Body of pancreas (tissue), 4 donors: ENCODE measurements at regions not wholly inside any gene's neighbourhood (a gene's known extent, or its start where the extent isn't known, plus 50 kb on each side); places are given as distances from the start of the nearest gene placed in this dataset.
"Not testable (repeated sequence)": the region's sequence is repeated elsewhere in the genome, so short reads cannot be mapped to it uniquely, and the experiment has no call there.

Experiments used
- ATAC-seq: fragments of 150-250 bp; one replicate; pipeline ENCODE4 v1.9.1; 2016
- DNase-seq, 4 donors: peaks; one replicate each; pipeline ENCODE4 v3.0.0-alpha.2; 2019
- H3K27ac ChIP-seq, 4 donors: fragments of 200-600 bp; sonication (generic); 1 replicate in 3 of 4; 2 replicates in 1 of 4; pipeline versions ENCODE4 v1.5.1 to v1.6.1; 2016 to 2019; ENCODE audit warnings: mild to moderate bottlenecking in 1 of 4, mixed read lengths in 1 of 4, moderate library complexity in 1 of 4
- H3K27me3 ChIP-seq, 2 donors: fragments of 200-600 bp; sonication (generic); one replicate each; pipeline ENCODE4 v1.6.0; 2016; ENCODE audit warnings: mild to moderate bottlenecking in 1 of 2
- H3K36me3 ChIP-seq, 2 donors: fragments of 200-600 bp; sonication (generic); replicated peaks in 1 of 2; 2 replicates each; pipeline ENCODE4 v1.5.1; 2016; ENCODE audit warnings: low read depth in 2 of 2; ENCODE audit not compliant: insufficient read depth in 1 of 2
- H3K4me1 ChIP-seq: fragments of 200-600 bp; sonication (generic); one replicate; pipeline ENCODE4 v1.6.0; 2016
- H3K4me3 ChIP-seq, 2 donors: fragments of 200-600 bp; sonication (generic); 1 replicate in 1 of 2; 2 replicates in 1 of 2; pipeline ENCODE4 v1.5.1; 2016 to 2019
- H3K9me3 ChIP-seq, 3 donors: fragments of 200-600 bp; sonication (generic); 1 replicate in 2 of 3; 2 replicates in 1 of 3; pipeline ENCODE4 v1.5.1; 2016
- CTCF ChIP-seq, 7 experiments: fragments of 450-650 bp in 4 of 7; fragments of 200-600 bp in 3 of 7; sonication (generic) in 3 of 7; IDR thresholded peaks; one replicate each; pipeline ENCODE4 v1.5.1; 2016 to 2019; ENCODE audit warnings: antibody characterized with exemption in 7 of 7
- POLR2A ChIP-seq, 3 donors: fragments of 450-650 bp; IDR thresholded peaks; one replicate each; pipeline ENCODE4 v1.6.1; 2016; ENCODE audit warnings: antibody characterized with exemption in 3 of 3, mild to moderate bottlenecking in 2 of 3
- WGBS, 2 donors: methylation state at CpG; one replicate each; pipeline ENCODE4 v1.1.5; 2017; 5-methylcytosine and 5-hydroxymethylcytosine counted together
- intact Hi-C: fragments of 100-400 bp; cut with DNase I; formaldehyde crosslinking; loops from one replicate; pipeline ENCODE4 v1.15.1; 2023

GRCh38 chr3:175940243-175940642 is 1081.1 kb downstream of the NAALADL2 start:
- ATAC-seq = no peak
- 88 to 95% methylated on average over 5 of the region's 5 CpGs for WGBS, 2 donors
- intact Hi-C loops = no loop called here

GRCh38 chr3:175937367-175937766 is 1078.2 kb downstream of the NAALADL2 start:
- DNase-seq, H3K4me1 ChIP-seq, ATAC-seq: not testable (repeated sequence)

More at GRCh38 chr3:175940243-175940642, 1081.1 kb downstream of the NAALADL2 start:
- Histone ChIP-seq H3K4me1 (peaks cover 3% of the 10 kb centered on the region), H3K36me3 (no peaks in the 10 kb centered on the region), H3K27me3 (no peaks in the 10 kb centered on the region), H3K27ac (no peak overlapping the region), H3K4me3 (no peak overlapping the region), H3K9me3 (no peaks in the 10 kb centered on the region)
- TF ChIP-seq POLR2A (IDR thresholded peaks at IDR 0.05) = no peak
- TF ChIP-seq CTCF (IDR thresholded peaks at IDR 0.05) = no peak
- DNase-seq = no peak

GRCh38 chr3:175932586-175932985 is 1073.5 kb downstream of the NAALADL2 start:
- ATAC-seq (no peak), DNase-seq (no peak)
- TF ChIP-seq CTCF (IDR thresholded peaks at IDR 0.05) = no peak
- TF ChIP-seq POLR2A (IDR thresholded peaks at IDR 0.05) = no peak
- no peaks in the 10 kb centered on the region for H3K9me3 ChIP-seq
- H3K4me3 ChIP-seq = no peak overlapping the region
- no peak overlapping the region for H3K27ac ChIP-seq
- no peaks in the 10 kb centered on the region for H3K27me3 ChIP-seq
- H3K4me1 ChIP-seq = no peaks in the 10 kb centered on the region
- intact Hi-C loops = no loop called here
- H3K36me3 ChIP-seq = no peaks in the 10 kb centered on the region

More at GRCh38 chr3:175937367-175937766, 1078.2 kb downstream of the NAALADL2 start:
- intact Hi-C loops, H3K27ac ChIP-seq, H3K27me3 ChIP-seq, H3K36me3 ChIP-seq, H3K9me3 ChIP-seq, H3K4me3 ChIP-seq: not testable (repeated sequence)
- 89 to 94% methylated on average over 7 of the region's 22 CpGs for WGBS, 2 donors

DNA sequence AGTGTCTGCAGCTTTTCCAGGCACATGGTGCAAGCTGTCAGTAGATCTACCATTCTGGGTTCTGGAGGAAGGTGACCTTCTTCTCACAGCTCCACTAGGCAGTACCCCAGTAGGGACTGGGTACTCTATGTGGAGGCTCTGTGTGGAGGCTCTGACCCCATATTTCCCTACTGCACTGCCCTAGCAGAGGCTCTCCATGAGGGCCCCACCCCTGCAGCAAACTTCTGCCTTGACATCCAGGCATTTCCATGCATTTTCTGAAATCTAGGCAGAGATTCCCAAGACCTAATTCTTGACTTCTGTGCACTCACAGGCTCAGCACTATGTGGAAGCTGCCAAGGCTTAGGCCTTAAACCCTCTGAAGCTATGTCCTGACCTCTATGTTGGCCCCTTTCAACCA is 1060.0 kb downstream of the NAALADL2 start:
- no peaks in the 10 kb centered on the region for H3K36me3 ChIP-seq
- ATAC-seq = no peak
- H3K27me3 ChIP-seq = no peaks in the 10 kb centered on the region
- intact Hi-C loops = no loop called here
- no peak overlapping the region for H3K27ac ChIP-seq
- TF ChIP-seq CTCF (IDR thresholded peaks at IDR 0.05) (no peak), POLR2A (IDR thresholded peaks at IDR 0.05) (no peak)
- H3K4me1 ChIP-seq = no peaks in the 10 kb centered on the region
- no peak overlapping the region for H3K4me3 ChIP-seq
- peaks cover 0 to 18% (median 0%) of the 10 kb centered on the region in 3 donors for H3K9me3 ChIP-seq
- DNase-seq = no peak

DNA sequence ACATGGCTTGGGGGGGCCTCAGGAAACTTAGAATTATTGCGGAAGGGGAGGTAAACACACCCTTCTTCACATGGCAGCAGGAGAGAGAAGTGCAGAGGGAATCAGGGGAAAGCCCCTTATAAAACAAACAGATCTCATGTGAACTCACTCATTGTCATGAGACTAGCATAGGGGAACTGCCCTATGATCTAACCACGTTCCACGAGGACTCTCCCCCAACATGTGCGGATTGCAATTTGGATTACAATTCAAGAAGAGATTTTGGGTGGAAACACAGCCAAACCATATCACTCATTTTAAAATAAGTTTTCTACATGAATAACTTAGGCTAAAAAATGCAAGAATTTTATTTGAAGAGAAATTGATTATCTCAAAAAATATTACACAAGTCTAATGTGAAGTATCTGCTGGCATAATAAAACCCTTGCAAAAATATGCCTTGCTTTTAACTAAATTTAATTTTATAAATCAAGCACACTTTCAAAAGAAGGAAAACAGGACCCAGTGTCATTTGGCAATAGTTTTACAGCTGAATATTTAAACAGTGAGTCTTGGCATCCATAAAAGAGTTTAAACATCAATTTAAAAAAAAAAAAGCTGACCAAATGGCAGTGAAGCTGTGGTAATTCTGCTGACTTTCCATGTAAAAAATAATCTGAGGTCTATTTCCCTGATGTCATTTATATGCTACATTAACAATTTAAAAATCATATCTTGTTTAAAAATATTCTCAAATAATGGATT is 1057.2 kb downstream of the NAALADL2 start:
- TF ChIP-seq POLR2A (IDR thresholded peaks at IDR 0.05) (no peak), CTCF (IDR thresholded peaks at IDR 0.05) (no peak)
- H3K36me3 ChIP-seq = no peaks in the 10 kb centered on the region
- peaks cover 0 to 18% (median 0%) of the 10 kb centered on the region in 3 donors for H3K9me3 ChIP-seq
- DNase-seq (no peak), ATAC-seq (no peak)
- intact Hi-C loops = no loop called here
- H3K27me3 ChIP-seq = no peaks in the 10 kb centered on the region
- H3K4me1 ChIP-seq = no peaks in the 10 kb centered on the region
- H3K4me3 ChIP-seq = no peak overlapping the region
- WGBS, 2 donors = 76 to 78% methylated on average over 4 of the region's 4 CpGs
- H3K27ac ChIP-seq = no peak overlapping the region
